Neural cell (in vitro differentiated cells): ENCODE measurements at regions not wholly inside any gene's neighbourhood (a gene's known extent, or its start where the extent isn't known, plus 50 kb on each side); places are given as distances from the start of the nearest gene placed in this dataset.

Source experiments
- H2AFZ ChIP-seq: fragments of 200-600, 300-800 bp; sonication (generic), shearing (Covaris generic); 2 replicates; pipeline ENCODE4 v1.6.0; 2014; ENCODE audit warnings: low read depth, mild to moderate bottlenecking, antibody characterized with exemption, low read length, moderate library complexity
- H3F3A ChIP-seq: fragments of 200-600 bp; shearing (Covaris generic); 2 replicates; pipeline ENCODE4 v1.6.1; 2016; ENCODE audit warnings: mild to moderate bottlenecking, moderate library complexity, mixed read lengths, antibody characterized with exemption, low read length; ENCODE audit not compliant: insufficient read depth, poor library complexity, severe bottlenecking
- H3K27ac ChIP-seq: fragments of 200-600, 300-800 bp; sonication (generic), shearing (Covaris generic); 2 replicates; pipeline ENCODE4 v1.5.1; 2014; ENCODE audit warnings: mild to moderate bottlenecking, low read length, moderate library complexity
- H3K27me3 ChIP-seq: fragments of 300-800, 200-600 bp; sonication (generic), shearing (Covaris generic); 2 replicates; pipeline ENCODE4 v1.6.0; 2014; ENCODE audit warnings: mild to moderate bottlenecking, low read depth, low read length, moderate library complexity; ENCODE audit not compliant: insufficient read depth
- H3K36me3 ChIP-seq: fragments of 300-800, 200-600 bp; sonication (generic), shearing (Covaris generic); 2 replicates; pipeline ENCODE4 v1.5.1; 2014; ENCODE audit warnings: mild to moderate bottlenecking, antibody characterized with exemption, low read length, moderate library complexity; ENCODE audit not compliant: insufficient read depth
- H3K4me2 ChIP-seq: fragments of 300-800, 200-600 bp; sonication (generic), shearing (Covaris generic); 2 replicates; pipeline ENCODE4 v1.6.0; 2014; ENCODE audit warnings: mild to moderate bottlenecking, low read length
- H3K4me3 ChIP-seq: fragments of 300-800, 200-600 bp; sonication (generic), shearing (Covaris generic); 2 replicates; pipeline ENCODE4 v1.5.1; 2014; ENCODE audit warnings: mild to moderate bottlenecking, low read length, moderate library complexity
- H3K79me2 ChIP-seq: fragments of 200-600 bp; shearing (Covaris generic); replicated peaks from 2 replicates; pipeline ENCODE4 v1.6.0; 2014; ENCODE audit warnings: mild to moderate bottlenecking, low read length, moderate library complexity; ENCODE audit not compliant: insufficient read depth
- H3K9ac ChIP-seq: fragments of 300-800, 200-600 bp; sonication (generic), shearing (Covaris generic); 2 replicates; pipeline ENCODE4 v1.6.1; 2016; ENCODE audit warnings: mild to moderate bottlenecking, low read length, mixed read lengths
- H3K9me2 ChIP-seq: fragments of 200-600 bp; shearing (Covaris generic); 2 replicates; pipeline ENCODE4 v1.6.1; 2016; ENCODE audit warnings: mild to moderate bottlenecking, low read length, mixed read lengths; ENCODE audit not compliant: insufficient read depth
- H3K9me3 ChIP-seq: fragments of 200-600, 300-800 bp; sonication (generic), shearing (Covaris generic); 2 replicates; pipeline ENCODE4 v1.6.1; 2016; ENCODE audit warnings: mild to moderate bottlenecking, mixed run types, low read length, moderate library complexity, mixed read lengths
- H4K20me1 ChIP-seq: fragments of 200-600 bp; shearing (Covaris generic); 2 replicates; pipeline ENCODE4 v1.6.1; 2016; ENCODE audit warnings: mild to moderate bottlenecking, mixed run types; ENCODE audit not compliant: insufficient read depth
- CTCF ChIP-seq: fragments of 450-650 bp; IDR thresholded peaks from 2 replicates; pipeline ENCODE4 v1.5.1; 2014; ENCODE audit warnings: antibody characterized with exemption, mild to moderate bottlenecking, moderate library complexity; ENCODE audit not compliant: poor library complexity, severe bottlenecking
- EP300 ChIP-seq: fragments of 450-650 bp; conservative IDR thresholded peaks from 2 replicates; pipeline ENCODE4 v1.6.1; 2014; ENCODE audit warnings: antibody characterized with exemption, mild to moderate bottlenecking, moderate library complexity; ENCODE audit not compliant: poor library complexity, severe bottlenecking
- EZH2 ChIP-seq: fragments of 200-600, 300-800 bp; shearing (Covaris generic), sonication (generic); IDR thresholded peaks from 2 replicates; pipeline ENCODE4 v1.6.1; 2014; ENCODE audit warnings: antibody characterized with exemption, low read length, borderline replicate concordance, mild to moderate bottlenecking; ENCODE audit not compliant: insufficient read depth, poor library complexity, severe bottlenecking
- MXI1 ChIP-seq: fragments of 450-650 bp; conservative IDR thresholded peaks from 2 replicates; pipeline ENCODE4 v1.6.1; 2014; ENCODE audit warnings: antibody characterized with exemption, mild to moderate bottlenecking; ENCODE audit not compliant: poor library complexity, severe bottlenecking
- POLR2AphosphoS5 ChIP-seq: IDR thresholded peaks from 2 replicates; pipeline ENCODE4 v1.6.1; 2012
- RAD21 ChIP-seq: fragments of 450-650 bp; conservative IDR thresholded peaks from 2 replicates; pipeline ENCODE4 v1.6.1; 2014; ENCODE audit warnings: antibody characterized with exemption, mild to moderate bottlenecking, moderate library complexity
- REST ChIP-seq: IDR thresholded peaks from 2 replicates; pipeline ENCODE4 v1.6.1; 2012; ENCODE audit warnings: borderline replicate concordance
- SMC3 ChIP-seq: fragments of 450-650 bp; conservative IDR thresholded peaks from 2 replicates; pipeline ENCODE4 v1.6.1; 2014; ENCODE audit warnings: antibody characterized with exemption, mild to moderate bottlenecking, moderate library complexity; ENCODE audit not compliant: poor library complexity
- TAF1 ChIP-seq: IDR thresholded peaks from 2 replicates; pipeline ENCODE4 v1.6.1; 2012; ENCODE audit warnings: low read depth

- no peak overlapping the region for H3K27ac ChIP-seq
- H3K36me3 ChIP-seq, result no peaks in the 10 kb centered on the region
- no peaks in the 10 kb centered on the region for H4K20me1 ChIP-seq
- no peaks in the 10 kb centered on the region for H3K9me3 ChIP-seq
- no peaks in the 10 kb centered on the region for H3K27me3 ChIP-seq
- no peak overlapping the region for H2AFZ ChIP-seq
- no peak for TF ChIP-seq TAF1
- TF ChIP-seq REST, result no peak
- TF ChIP-seq CTCF, result no peak
- TF ChIP-seq EZH2, result no peak
- no peak for TF ChIP-seq EP300
- TF ChIP-seq POLR2AphosphoS5, result no peak
- no peak for TF ChIP-seq MXI1
- no peak overlapping the region for H3K4me3 ChIP-seq
- no peak overlapping the region for H3K4me2 ChIP-seq
- no peaks in the 10 kb centered on the region for H3F3A ChIP-seq
- H3K79me2 ChIP-seq, result no peaks in the 10 kb centered on the region
- no peaks in the 10 kb centered on the region for H3K9me2 ChIP-seq
- no peak overlapping the region for H3K9ac ChIP-seq
Measured at GRCh38 chr2:239725551-239725890, 299.6 kb downstream of the NDUFA10 start.

GRCh38 chr2:239724851-239725550 lies 300.1 kb downstream of the NDUFA10 start:
- no peak overlapping the region for H3K4me3 ChIP-seq
- no peak overlapping the region for H3K4me2 ChIP-seq
- no peaks in the 10 kb centered on the region for H3K36me3 ChIP-seq
- H2AFZ ChIP-seq, result no peak overlapping the region
- no peaks in the 10 kb centered on the region for H3K9me2 ChIP-seq
- no peaks in the 10 kb centered on the region for H3K79me2 ChIP-seq
- H3K27me3 ChIP-seq, result no peaks in the 10 kb centered on the region
- H3F3A ChIP-seq, result no peaks in the 10 kb centered on the region
- no peaks in the 10 kb centered on the region for H4K20me1 ChIP-seq
- TF ChIP-seq EP300 (no peak), MXI1 (no peak), SMC3 (no peak), REST (no peak), CTCF (no peak), RAD21 (no peak), EZH2 (no peak), POLR2AphosphoS5 (no peak), TAF1 (no peak)
- no peak overlapping the region for H3K9ac ChIP-seq
- no peaks in the 10 kb centered on the region for H3K9me3 ChIP-seq
- H3K27ac ChIP-seq, result no peak overlapping the region
